WERI-Rb-1 (cell line): ENCODE measurements at regions not wholly inside any gene's neighbourhood (a gene's known extent, or its start where the extent isn't known, plus 50 kb on each side); places are given as distances from the start of the nearest gene placed in this dataset.

ENCODE experiments used
- DNase-seq: peaks from one replicate; pipeline ENCODE4 v3.0.0-alpha.2; 2020
- H3K27ac ChIP-seq: fragments of 250-450 bp; sonication (Bioruptor Pico); 2 replicates; pipeline ENCODE4 v1.5.1; 2020; ENCODE audit warnings: mild to moderate bottlenecking, moderate library complexity
- H3K27me3 ChIP-seq: fragments of 250-450 bp; sonication (Bioruptor Pico); 2 replicates; pipeline ENCODE4 v1.5.1; 2021; ENCODE audit warnings: mild to moderate bottlenecking, low read depth, moderate library complexity; ENCODE audit not compliant: insufficient read depth, severe bottlenecking
- H3K36me3 ChIP-seq: fragments of 250-450 bp; sonication (Bioruptor Pico); 2 replicates; pipeline ENCODE4 v1.5.1; 2020; ENCODE audit warnings: mild to moderate bottlenecking, moderate library complexity
- H3K4me3 ChIP-seq: 2 replicates; pipeline ENCODE4 v1.5.1; 2011; ENCODE audit warnings: low read depth, mild to moderate bottlenecking, control low read depth, low read length
- H3K9me3 ChIP-seq: fragments of 250-450 bp; sonication (Bioruptor Pico); 2 replicates; pipeline ENCODE4 v1.5.1; 2021; ENCODE audit warnings: mild to moderate bottlenecking, moderate library complexity; ENCODE audit not compliant: severe bottlenecking
- TF ChIP-seq, protein P1 (sequence below): IDR thresholded peaks from 2 replicates; pipeline ENCODE4 v1.5.1; 2011; ENCODE audit warnings: low read depth, mild to moderate bottlenecking, control low read depth, inconsistent platforms, low read length

DNA sequence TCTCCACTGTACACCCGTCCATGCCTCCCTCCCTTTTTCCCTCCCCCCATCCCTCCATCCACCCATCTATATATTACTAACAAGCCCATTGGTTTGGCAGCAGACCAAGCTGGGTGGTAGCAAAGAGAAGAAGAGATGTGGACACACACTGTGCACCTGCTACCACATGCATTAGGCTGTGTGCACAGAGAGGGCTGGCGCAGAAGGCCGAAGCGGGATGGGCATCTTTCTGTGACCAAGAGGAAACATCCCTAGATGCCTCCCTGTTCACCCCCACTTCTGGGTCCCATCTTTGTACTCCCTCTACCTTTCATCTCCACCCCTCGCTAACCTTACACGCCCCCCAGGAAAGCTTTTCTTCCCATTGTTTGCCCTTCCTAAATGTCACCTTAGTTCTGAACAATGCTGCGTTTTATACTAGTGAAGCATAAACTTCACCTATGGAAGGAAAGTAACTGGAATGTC lies 64.9 kb upstream of the AFDN start:
- Histone ChIP-seq H3K27ac (no peak overlapping the region), H3K9me3 (no peaks in the 10 kb centered on the region), H3K4me3 (no peak overlapping the region), H3K36me3 (no peaks in the 10 kb centered on the region), H3K27me3 (no peaks in the 10 kb centered on the region)
- DNase-seq = no peak
- TF ChIP-seq, protein P1, sequence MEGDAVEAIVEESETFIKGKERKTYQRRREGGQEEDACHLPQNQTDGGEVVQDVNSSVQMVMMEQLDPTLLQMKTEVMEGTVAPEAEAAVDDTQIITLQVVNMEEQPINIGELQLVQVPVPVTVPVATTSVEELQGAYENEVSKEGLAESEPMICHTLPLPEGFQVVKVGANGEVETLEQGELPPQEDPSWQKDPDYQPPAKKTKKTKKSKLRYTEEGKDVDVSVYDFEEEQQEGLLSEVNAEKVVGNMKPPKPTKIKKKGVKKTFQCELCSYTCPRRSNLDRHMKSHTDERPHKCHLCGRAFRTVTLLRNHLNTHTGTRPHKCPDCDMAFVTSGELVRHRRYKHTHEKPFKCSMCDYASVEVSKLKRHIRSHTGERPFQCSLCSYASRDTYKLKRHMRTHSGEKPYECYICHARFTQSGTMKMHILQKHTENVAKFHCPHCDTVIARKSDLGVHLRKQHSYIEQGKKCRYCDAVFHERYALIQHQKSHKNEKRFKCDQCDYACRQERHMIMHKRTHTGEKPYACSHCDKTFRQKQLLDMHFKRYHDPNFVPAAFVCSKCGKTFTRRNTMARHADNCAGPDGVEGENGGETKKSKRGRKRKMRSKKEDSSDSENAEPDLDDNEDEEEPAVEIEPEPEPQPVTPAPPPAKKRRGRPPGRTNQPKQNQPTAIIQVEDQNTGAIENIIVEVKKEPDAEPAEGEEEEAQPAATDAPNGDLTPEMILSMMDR = no peak

- TF ChIP-seq, protein P1 = no peak
- no peak overlapping the region for H3K27ac ChIP-seq
- DNase-seq = no peak
- no peak overlapping the region for H3K4me3 ChIP-seq
- no peaks in the 10 kb centered on the region for H3K27me3 ChIP-seq
- no peaks in the 10 kb centered on the region for H3K9me3 ChIP-seq
- H3K36me3 ChIP-seq = no peaks in the 10 kb centered on the region
Observed at GRCh38 chr6:167762259-167762962, 64.3 kb upstream of the AFDN start.

GRCh38 chr6:167763056-167763944 lies 63.4 kb upstream of the AFDN start:
- Histone ChIP-seq H3K27ac (no peak overlapping the region), H3K36me3 (no peaks in the 10 kb centered on the region), H3K27me3 (no peaks in the 10 kb centered on the region), H3K9me3 (no peaks in the 10 kb centered on the region), H3K4me3 (no peak overlapping the region)
- TF ChIP-seq, protein P1 = no peak
- no peak for DNase-seq

- no peak for DNase-seq
- no peaks in the 10 kb centered on the region for H3K27me3 ChIP-seq
- no peak overlapping the region for H3K4me3 ChIP-seq
- TF ChIP-seq, protein P1 = no peak
- no peaks in the 10 kb centered on the region for H3K36me3 ChIP-seq
- H3K27ac ChIP-seq = no peak overlapping the region
- no peaks in the 10 kb centered on the region for H3K9me3 ChIP-seq
Observed at GRCh38 chr6:167764215-167764614, 62.5 kb upstream of the AFDN start.

DNA sequence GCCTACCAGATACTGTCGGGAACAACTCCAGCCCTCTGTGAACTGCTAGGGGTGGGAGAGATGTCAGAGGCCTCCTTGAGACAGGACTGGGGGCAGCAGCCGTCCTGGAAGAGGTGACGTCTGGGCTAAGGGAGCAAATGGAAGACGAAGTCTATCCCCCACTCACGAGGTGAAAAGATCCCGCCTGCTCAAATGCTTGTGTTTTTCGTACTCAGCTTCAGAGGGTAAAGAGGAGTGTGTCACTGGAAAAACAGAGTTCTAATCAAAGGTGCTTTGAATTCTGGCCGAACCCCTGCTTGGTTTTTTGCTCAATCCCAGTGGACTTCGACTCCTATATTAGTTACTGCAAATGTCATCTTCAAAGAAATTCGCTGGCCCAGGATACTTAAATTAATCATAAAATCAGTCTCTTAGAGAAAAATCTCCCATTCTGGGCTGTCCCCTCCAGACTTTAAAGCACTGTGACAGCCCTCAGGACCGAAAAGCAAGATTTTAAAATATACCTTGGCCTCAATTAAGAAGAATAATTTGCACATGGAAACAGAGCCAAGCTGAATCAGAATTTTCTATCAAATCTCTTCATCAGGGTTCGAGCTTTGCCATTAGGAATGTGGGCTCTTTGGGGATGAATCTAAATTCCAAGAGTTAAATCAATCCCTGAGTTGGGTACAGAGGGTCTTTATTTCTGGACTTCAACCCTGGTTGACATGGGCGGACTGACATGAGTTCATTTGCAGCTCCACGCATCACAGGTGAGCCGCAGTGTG lies 61.8 kb upstream of the AFDN start:
- H3K27me3 ChIP-seq = no peaks in the 10 kb centered on the region

More for the DNA sequence above, 61.8 kb upstream of the AFDN start:
- no peaks in the 10 kb centered on the region for H3K9me3 ChIP-seq
- no peak overlapping the region for H3K4me3 ChIP-seq
- TF ChIP-seq, protein P1 = no peak
- DNase-seq = no peak
- H3K27ac ChIP-seq = no peak overlapping the region
- H3K36me3 ChIP-seq = no peaks in the 10 kb centered on the region
